ENCODE measurements at regions not wholly inside any gene's neighbourhood (a gene's known extent, or its start where the extent isn't known, plus 50 kb on each side); places are given as distances from the start of the nearest gene placed in this dataset.

GRCh38 chr10:35693800-35694199 lies 51.7 kb upstream of the FZD8 start:
- DNase-seq (ENCODE audit: low spot score): no peak
